ENCODE measurements at regions not wholly inside any gene's neighbourhood (a gene's known extent, or its start where the extent isn't known, plus 50 kb on each side); places are given as distances from the start of the nearest gene placed in this dataset.
"Not testable (repeated sequence)": the region's sequence is repeated elsewhere in the genome, so short reads cannot be mapped to it uniquely, and the experiment has no call there.

DNA sequence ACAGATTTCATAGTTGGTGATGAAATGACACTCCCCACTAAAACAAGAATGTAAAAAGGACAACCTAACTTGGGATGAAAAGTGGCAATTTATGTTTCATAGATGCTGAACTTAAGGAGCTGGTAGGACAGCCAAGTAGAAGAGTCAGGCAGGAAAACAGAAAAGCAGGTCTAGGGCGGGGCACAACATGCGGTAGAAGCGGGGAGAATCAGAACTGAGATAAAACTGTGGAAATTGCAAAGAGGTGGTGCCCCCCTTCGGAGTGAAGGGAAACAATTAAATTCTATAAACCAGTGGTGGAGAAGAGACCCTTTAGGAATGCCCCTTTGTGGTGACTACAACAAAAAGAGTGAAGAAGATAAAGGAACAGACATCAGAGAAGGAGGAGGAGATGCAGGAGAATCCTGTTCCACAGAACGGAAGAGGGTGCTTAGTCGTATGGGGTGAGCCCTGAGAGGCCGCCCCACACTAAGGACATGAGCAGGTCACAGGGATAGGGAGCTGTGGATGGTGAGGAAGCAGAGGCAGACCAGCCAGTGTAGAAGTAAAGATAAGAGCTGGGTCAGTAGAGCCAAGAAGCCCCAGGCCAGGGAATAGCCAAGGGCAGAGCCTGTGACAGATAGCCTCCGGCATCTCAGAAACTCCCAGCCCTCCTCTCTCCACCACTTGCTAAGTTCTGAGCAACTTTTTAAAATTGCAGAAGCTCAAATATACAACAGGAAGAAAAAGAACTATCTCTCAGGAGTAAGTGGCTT lies 100.3 kb upstream of the DOCK9 start:
- no peak for DNase-seq

DNA sequence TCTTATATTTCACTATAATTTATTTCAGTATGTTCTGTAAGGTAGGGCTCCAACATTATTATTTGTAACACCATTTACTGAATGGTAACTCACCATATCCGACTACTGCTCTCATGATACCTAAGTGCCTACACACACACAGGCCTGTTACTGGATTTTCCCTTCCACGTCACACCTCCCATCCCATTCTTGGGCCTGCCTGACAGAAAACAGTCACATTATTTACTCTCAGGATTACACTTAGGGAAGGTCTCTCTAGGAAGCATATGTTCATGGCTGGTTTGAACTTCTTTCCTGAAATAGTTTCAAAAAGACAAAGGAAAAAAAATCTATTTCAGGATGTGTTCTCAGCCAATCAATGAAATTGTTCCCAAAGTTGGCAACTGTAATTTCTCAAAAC lies 102.3 kb upstream of the DOCK9 start:
- DNase-seq: no peak

DNA sequence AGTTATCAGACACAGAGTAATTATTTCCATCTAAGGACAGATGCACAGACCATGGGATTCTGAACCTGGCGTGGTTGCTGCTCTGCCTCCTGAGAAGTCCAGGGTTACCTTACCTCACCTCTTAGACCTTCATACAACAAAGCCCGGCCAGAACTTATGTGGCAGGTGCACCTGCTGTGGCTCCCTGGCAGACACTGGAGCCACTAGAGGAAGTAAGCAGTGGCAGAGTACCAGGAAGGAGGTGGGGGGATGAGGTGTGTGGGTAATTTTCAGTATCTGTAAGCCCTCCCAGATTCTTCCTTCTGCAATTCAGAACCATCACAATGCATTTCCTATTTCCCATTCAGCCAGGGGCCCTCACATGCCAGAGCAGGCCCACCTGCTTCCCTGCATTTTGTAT lies 106.1 kb upstream of the DOCK9 start:
- no peak for DNase-seq

DNA sequence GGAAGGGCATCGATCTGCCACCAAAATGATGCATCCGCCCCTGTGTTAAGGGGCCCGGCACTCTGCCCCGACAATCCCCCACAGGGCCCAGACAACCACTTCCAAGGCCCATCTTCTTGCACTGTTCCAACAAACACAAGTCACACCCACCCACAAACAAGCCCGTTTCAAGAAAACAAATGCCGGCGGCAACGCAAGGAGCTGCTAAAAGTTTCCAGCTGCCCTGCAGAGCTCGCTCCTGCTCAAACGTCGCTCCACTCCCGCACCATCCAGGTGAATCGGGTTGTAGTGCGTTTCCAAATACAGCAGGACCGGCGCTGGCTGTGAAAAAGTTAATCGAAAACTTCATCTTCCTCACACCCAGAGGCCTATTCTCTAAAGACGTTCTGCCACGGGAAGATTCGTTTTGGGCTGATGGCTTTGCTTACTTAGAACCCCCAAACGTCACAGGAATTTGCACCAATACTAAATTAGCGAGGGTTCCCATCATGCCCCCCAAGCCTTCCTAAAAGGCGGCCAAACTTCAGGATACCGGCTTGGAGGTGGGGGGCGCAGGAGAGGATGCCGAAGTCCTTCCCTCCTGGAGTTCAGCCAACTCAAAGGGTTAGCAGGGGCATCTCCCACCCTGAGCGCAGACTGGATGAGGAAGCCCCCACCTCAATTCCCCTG lies 107.4 kb upstream of the DOCK9 start:
- no peak for DNase-seq

DNA sequence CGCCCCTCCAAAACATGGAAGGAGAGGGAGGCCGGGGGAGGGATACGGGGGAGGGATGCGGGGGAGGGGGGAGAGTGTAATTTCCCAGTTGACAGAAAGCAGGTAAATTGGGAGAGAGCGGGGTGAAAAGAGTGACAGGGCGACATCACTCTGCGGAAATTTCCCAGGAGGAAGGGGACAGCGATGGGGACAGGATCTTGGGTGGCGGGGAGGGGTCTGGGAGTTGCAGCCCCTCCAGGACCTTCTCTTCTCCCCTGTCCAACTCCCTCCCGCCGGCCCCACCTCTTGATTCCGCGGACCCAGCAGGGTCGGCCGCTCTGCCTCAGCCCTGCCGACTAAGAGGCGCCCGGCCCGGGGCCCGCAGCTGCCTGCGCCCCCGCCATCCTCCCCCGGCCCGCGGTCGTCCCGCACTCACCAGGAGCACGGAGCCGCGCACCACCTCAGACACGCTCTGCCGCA lies 108.0 kb upstream of the DOCK9 start:
- DNase-seq: no peak

DNA sequence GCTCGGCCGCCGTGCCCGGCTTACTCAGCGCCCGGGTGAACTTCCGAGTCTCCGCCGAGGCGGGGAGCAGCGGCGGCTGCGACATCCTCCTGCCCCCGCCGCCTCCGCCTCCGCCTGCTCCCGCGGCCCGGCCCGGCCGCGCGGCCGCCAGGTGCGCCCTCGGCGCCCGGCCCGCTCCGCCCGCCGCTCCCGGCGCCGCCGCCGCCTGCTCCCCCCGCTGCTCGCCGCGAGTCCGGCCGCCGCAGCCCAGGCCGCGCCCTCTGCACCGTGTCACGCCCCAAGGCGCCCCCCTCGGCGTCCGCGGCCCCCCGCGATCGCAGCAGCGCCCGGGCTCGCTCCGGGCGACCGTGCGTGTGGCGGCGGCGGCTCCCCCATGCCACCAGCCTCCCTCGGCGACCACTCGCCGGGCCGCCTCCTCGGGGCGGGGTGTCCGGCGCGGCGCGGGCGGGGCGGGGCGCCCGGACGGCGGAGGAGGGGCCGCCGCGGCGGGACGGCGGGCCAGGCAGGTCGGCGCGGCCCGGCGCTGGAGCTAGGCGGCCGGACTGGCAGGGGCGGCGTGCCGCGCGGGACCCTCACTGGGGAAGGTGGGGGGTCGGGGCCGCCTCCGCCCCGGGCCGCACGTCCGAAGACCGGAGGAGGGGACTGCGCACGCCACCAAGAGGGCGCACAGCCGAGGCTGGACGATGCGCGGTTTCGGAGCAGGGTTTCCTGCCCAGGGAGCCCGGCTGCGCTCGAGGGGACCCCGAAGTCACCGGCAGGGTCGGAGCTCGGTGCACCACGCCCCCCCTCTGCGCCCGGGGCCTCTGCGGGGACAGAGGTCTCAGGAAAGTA lies 108.6 kb upstream of the DOCK9 start:
- DNase-seq: peak; percentile 65

DNA sequence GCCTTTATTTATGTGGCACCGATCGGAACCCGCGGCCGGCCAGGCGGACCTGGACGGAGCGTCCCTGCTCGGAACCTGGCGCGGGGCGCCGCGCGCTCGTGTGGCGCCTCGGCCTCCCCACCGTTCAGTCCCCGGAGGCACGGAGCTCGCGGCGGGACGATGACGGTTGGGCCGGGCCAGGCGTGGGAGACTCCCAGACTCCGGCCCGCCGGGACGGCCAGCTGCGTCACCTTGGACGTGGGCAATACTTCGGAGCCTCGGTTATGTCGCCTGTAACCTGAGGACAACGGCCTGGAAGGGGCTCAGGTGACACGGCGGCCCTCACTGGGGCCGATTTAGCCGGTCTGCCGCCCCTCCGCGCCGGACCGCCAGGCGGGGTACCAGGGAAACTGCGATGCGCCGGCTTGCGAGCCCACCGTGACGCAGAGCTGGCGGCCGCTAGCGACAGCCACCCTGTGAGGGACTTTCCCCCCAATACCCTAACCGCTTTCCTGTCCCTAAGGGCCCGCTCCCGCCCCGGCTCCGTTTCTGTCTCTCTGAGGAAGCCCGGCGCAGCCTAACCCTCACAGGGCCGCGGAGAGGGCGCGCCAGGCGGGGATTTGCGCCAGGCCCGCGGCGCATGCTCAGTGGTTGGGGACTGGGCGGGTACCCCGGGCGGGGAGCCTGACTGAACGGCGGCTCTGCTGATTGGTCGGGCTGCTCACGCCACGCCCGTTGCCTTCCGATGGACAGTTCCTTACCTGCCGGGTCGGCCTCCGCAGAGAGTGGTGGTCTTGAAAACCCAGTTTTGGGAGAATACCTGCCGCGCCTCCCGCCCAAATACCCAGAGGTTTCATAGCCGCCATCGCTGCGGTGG lies 109.5 kb upstream of the DOCK9 start:
- DNase-seq: peak; percentile 93

DNA sequence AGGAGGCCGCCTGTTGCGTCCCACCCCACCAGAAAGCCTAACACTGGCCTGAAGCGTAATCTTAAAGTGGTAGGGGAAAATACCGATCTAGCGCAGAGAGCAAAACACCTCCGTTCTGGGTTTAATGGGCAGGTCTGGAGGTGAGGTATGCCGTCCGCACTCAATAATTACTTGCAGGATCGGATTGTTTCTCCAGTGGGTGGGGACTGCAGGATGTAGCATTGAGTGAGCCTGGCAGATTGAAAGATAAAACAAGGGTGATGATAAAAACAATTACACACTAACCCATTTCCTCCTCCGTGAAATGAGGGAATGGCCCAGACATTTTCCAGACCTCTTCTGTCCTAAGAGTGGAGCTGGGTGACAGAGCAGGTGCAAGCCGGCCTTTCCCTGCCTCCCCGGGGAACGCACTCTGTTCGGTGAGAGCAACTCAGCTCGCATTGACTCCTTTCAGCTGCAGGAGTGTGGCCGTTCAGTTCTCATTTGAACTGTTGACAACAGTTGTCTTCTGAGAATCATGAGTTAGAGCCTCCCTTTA lies 110.2 kb upstream of the DOCK9 start:
- DNase-seq: no peak

DNA sequence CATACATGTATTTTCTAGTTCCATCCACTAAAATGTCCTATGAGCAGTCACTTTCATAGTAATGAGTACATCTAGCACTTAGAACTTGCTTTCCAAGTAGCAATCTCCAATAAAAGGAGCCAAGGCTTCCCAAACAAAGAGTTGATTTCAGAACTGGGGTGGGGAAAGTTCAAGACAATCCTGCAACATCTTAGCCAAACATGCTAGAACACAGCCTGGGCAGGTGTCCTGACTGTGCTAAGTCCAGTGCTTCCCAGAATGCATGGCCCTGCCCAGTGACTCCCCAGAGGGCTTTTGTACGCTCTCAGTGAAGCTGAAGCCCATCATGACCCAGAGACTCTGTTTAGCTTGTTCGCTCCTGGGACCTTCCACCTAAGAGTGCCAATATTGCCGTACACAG lies 106.7 kb upstream of the UBAC2 start:
- DNase-seq: no peak

DNA sequence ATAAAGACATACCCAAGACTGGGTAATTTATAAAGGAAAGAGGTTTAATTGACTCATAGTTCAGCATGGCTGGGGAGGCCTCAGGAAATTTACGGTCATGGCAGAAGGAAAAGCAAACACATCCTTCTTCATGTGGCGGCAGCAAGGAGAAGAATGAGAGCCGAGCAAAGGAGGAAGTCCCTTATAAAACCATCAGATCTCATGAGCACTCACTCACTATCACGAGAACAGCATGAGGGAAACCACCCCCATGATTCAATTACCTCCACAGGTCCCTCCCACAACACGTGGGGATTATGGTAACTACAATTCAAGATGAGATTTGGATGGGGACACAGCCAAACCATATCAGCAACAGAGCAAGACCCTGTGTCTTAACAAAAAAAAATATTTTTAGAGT lies 98.8 kb upstream of the UBAC2 start:
- DNase-seq: not testable (repeated sequence)

DNA sequence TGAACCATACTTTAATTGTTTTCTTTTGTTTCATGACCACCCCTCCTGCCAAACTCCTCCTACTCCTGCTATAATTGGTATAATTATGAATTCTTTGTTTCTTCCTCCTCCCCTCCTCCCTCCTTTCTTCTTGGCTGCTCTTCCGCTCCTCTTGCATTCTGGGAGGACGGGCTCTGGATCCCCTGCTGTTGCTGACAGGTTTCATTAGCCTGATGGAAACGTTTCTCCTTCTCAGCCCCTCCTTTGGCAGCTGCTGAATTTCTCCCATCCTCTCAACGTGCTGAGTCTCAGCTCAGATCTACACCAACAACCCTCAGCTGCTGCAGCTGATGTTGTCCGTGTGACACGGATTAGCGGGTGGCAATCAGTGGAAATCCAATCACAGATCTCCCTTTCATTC lies 97.1 kb upstream of the UBAC2 start:
- DNase-seq: peak; percentile 58

DNA sequence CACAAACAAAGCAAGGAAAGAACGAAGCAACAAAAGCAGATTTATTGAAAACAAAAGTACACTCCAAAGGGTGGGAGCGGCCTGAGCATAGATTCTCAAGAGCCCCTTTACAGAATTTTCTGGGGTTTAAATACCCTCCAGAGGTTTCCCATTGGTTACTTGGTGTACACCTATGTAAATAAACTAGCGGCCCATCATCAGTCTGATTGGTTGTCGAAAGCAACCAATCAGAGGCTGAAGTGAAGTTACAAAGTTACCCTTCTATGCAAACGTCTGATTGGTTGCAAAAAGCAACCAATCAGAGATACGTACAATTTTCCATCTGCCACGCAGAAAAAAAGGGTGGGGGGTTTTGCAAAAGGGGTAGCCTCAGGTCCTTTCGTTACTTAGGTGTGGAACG lies 96.3 kb upstream of the UBAC2 start:
- no peak for DNase-seq

DNA sequence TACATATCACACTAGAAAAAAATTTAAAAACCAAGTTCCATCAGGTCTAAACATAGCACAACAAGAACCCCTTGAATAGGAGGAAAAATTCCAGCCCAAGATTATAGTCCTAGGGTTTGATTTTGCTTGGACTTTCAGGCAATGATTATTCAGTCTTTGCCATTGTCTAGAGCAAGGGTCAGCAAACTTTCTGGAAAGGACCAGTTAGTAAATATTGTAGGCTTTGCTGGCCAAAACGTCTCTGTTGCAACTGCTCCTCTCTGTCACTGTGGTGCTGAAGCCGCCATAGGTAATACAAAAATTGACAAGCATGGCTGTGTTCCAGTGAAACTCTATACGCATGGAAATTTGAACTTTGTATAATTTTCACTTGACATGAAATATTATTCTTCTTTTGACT lies 95.5 kb upstream of the UBAC2 start:
- DNase-seq: no peak

DNA sequence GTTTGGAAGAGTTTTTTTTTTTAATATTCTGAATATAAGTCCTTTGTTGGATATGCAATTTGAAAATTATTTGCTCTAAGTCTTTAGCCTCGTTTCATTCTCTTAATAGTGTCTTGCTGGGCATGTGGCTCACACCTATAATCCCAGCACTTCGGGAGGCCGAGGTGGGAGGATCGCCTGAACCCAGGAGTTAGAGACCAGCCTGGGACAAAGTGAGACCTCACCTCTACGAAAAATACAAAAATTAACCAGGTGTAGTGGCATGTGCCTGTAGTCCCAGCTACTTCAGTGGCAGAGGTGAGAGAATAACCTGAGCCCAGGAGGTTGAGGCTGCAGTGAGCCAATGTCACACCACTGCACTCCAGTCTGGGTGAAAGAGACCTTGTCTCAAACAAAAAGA lies 87.3 kb upstream of the UBAC2 start:
- no peak for DNase-seq

DNA sequence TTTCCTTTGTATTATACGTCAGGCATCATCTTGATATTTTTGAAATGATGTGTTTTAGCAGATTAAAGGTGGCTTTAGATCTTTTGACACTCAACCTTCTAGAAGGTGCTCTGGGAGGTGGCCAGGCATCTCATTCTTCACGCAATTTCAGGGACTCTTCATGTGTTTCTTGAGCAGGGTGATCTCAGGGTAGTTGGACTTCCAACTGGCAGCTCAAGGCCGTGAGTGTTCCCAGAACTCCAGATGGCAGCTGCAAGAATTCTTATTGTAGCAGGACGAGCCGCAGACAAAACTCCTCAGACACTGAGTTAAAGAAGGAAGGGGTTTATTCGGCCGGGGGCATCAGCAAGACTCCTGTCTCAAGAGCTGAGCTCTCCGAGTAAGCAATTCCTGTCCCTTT lies 82.5 kb upstream of the UBAC2 start:
- DNase-seq: no peak

DNA sequence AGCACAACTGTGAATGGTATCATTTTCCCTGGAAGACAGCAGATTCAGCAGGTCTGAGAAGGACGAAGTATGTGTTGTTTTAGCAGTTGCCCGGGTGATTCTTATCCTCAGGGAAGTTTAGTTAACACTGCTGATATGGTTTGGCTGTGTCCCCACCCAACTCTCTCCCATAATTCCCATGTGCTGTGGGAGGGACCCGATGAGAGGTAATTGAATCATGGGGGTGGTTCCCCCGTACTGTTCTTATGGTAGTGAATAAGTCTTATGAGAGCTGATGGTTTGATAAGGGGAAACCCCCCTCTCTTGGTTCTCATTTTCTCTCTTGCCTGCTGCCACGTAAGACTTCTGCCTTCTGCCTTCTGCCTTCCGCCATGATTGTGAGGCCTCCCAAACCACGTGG lies 81.0 kb upstream of the UBAC2 start:
- DNase-seq: no peak

DNA sequence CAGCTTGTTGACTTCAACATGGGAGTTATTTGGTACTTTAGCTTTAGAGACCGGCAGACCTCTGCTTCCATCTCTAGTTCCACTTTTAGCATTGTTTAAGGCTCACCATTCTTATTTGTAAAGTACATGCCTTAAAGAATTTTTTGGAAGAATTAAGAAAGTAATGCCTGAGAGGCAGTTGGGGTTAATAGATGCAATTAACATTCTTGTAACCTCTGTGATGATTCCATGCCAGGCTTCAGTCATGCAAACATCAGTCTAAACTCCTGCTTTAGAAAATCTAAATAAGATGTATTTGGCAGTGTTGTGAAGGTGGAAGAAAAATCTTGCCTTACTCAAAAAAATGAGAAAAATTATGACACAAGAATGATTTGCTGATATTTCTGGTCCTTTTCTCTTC lies 79.9 kb upstream of the UBAC2 start:
- DNase-seq: no peak

DNA sequence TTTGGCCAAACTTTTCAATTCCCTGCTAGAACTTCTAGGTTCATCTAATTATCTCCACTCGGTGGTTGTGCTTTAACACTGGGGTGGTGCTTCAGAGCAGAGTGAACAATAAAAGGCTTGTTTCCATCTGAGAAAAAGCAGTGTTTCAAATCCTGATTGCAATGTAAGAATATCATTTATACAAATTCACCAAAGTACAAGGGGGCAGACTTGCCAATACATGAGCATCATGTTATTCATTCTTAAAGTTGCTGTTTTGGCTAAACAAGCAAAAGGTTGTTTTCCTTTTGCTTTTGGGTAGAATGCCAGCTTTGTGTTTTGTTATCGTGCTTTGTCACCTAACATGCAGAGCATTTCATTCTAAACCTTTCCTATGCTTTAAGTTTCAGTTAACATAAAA lies 78.5 kb upstream of the UBAC2 start:
- DNase-seq: no peak

DNA sequence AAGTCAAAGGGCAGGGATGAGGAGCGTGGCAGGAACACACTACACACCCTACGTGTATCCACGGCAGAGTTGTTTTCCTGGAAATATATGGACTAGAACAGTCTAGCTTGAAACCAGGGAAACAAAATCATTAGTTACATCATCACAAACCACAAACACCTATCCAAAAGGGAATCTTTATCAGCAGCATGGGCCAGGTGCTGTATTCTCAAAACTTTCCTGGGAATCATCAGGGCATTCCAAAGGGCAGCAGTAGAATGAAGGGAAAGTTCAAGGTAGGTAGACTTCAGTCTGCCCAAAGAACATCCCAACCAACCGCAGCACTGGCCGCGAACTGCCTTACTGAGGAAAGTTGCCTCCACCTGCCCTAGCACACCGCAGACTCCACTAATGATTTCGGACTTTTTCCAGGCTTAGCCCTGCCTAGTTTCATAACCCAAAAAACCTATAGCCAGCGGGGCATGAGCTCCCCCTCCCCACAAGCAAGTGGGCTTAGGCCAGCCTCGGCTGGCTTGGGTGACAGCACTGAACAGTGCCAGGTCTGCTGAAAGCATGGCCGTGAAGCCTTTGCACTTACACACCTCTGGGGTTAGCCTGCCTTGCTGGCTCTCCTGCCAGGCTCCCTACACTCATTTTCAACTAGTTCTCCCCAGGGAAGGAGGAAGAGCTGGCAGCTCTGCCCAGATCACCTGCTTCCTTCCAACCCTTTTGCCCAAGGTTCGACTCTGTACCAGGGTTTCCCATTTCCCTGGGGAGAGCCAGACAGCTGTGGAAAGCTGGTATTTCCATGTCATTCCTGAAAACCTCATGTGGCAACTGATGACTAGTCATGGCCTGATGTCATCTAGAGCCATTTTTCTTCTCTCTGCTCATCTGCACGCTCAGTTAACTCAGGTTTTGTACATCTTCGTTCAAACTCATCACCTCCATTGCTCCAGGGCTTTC lies 77.3 kb upstream of the UBAC2 start:
- DNase-seq: no peak

DNA sequence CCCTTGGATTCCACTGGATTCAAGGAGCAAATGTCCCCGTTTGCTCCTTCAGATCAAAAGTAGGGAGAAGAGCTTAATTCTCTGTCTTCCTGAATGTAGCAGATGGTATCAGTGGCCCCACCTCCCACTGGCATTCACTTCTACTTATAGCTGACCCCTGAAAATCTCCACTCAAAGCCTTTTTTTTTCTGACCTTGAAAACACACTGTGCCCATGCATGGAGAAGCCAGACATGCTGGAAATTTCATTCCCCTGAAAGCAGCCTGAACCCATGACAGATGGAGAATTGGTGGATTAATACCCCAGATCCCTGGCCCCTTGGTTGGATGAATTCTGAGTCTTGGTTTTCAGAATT lies 76.6 kb upstream of the UBAC2 start:
- DNase-seq: no peak

DNA sequence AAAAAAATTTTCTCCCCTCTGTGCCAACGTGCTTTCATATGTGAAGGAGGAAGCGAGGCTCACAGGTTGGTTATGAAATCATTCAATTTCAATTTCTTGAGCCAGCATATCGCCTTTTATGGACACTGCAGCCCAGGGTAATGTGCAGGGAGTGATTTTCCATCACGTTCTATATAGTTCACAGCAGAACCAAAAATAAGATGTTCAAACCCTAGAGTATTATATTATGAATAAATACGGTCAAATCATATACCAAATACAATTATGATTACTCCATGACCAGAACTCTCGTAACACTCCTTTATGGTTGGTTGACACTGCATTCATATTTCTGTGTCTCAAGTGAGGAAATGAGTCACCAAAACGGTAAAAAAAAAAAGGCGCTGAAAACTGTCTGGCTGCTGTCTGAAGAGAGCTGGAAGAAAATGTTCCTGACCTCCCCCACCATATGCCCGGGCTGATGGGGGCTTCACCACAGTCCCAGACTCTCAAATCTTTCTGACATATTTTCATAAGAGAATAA lies 75.8 kb upstream of the UBAC2 start:
- peak; percentile 52 for DNase-seq

Data from right forelimb (tissue), 1 donor.